ENCODE measurements at regions not wholly inside any gene's neighbourhood (a gene's known extent, or its start where the extent isn't known, plus 50 kb on each side); places are given as distances from the start of the nearest gene placed in this dataset.

DNA sequence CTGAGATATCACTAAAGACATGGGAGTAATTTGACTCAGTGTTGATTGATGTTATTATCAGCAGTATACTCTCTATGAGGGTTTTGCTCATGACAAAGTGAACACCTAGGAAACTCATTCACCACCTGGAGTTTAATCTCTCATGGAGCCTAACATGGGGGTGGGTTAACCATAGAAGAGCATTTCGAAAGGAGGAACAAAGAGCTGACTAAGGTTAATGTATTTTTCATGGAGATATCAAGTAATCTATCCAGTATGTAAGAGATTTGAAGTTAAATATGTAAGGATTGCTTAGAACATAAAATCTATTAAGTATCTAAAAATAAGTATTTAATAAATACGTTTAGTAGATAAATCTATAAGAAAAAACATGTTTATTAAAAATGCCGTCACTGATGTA is 917.8 kb downstream of the EPHA4 start:
- in situ Hi-C loops (cut with MboI; ENCODE audit: low sequenced_read_pairs), result no loop called here

DNA sequence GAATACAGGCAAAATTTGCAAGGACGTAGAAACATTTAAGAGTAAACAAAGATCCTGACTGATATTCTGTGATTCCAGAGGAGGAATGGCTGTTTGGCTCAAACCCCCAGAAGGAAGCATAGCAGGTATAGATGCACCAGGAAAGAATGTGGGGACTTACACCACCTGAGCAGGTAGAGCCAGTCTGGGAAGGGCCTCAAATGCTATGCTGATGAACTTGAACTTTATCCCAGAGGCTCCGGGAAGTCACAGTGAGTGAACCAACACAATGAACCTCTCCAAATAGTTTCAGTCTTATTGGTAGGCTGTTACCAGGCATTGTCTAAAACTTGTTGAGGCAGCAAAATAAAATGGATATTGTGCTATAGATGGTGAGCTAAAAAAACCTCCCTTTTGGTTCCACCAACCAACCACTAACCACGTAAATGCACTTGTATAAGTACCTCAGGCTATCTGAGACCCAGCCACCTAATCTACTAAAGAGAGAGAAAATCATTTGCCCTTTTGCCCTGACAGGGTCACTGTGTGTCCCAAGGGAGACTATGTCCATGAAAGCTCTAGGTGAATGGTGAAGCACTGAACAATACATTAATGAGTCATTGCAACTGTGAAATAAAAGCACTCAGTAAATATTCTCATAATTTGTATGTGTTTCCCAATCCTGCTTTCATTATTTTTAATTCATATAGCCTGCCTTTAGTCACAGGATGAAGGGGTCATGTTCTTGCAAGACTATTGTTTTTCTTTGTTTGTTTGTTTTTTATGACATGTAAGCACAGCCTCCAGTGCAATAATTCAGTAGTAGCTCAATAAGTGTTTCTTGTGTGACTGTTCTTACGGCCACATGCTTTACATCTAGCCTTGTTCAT is 911.6 kb downstream of the EPHA4 start:
- in situ Hi-C loops (cut with MboI; ENCODE audit: low sequenced_read_pairs), result no loop called here

DNA sequence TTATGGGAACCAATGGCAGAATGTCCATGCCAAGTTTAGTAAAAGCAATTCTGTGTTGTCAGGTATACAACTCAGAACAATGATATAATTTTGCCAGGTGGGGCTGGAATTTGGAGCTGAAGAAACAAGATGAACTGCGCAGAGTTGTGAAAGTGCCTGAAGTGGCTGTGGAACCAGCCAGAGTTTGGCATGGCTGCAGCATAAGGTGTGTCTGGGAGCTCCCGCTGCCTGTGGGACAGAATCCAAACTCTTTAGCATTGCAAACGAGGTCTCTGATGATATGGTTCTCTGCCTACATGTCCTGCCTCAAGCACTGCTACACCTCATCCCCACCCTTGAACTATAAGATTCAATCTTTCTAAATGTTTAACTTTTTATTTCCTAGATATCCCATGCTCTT is 909.7 kb downstream of the EPHA4 start:
- in situ Hi-C loops (cut with MboI; ENCODE audit: low sequenced_read_pairs), result no loop called here

- in situ Hi-C loops (cut with MboI; ENCODE audit: low sequenced_read_pairs), result no loop called here
These were observed 909.0 kb downstream of the EPHA4 start for GRCh38 chr2:220663065-220663464.

DNA sequence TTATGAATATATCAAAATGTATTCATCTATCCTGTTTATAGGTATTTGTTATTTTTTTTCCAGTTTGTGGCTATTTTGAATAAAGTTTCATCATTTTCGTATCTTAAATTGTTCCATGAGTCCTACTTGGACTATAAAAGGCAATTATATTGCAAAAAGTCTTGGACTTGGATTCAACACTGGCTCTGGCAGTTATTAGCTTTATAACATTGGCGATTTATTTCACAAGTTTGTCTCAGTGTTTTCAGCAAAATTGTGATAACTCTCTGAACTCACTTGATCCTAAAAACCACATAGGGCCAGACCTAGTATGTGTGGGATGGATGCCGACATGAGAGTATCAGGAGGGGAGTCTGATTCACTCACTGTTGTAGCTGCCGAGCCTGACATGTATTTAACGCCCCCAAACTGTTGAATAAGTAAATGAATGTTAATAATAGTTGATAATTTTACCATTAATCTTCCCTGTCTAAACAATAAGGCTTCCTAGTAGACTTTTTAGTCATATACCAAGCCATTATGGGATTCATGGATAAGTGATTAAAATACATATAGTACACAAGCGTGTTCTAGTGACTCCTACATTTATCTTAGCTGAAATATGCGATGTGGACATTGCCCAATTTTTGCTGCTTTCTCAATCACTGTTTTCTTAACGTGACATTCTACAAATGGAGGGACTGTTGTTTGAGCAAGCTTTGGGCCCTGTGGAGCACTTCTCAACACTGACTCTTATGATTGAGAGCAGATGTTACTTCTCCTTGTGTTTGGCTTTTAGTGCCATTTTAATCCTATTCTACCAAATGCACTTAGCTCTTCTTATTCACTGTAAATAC is 907.6 kb downstream of the EPHA4 start:
- in situ Hi-C loops (cut with MboI; ENCODE audit: low sequenced_read_pairs), result no loop called here

GRCh38 chr2:220665108-220665471 is 907.0 kb downstream of the EPHA4 start:
- in situ Hi-C loops (cut with MboI; ENCODE audit: low sequenced_read_pairs), result no loop called here

DNA sequence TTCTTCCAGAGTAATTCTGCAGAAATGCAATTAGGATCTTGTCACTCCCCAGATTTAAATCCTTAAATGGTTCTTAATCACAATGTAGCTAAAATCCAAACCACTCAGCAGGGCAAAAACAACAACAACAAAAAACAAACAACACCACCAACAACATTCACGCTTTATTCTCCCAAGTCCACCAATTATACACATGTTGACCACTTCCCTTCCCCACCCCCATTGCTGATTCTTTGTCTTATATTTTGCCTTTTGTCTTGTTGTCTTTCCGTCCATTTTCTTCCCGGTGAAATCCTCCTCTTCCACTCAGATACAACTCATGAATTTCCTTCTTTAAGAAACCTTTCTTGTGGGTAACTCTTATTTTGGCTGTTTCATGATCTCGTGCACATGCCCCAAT is 902.8 kb downstream of the EPHA4 start:
- in situ Hi-C loops (cut with MboI; ENCODE audit: low sequenced_read_pairs), result no loop called here

- in situ Hi-C loops (cut with MboI; ENCODE audit: low sequenced_read_pairs), result no loop called here
These were observed 901.6 kb downstream of the EPHA4 start for GRCh38 chr2:220670511-220670910.

GRCh38 chr2:220673151-220673874 is 898.8 kb downstream of the EPHA4 start:
- in situ Hi-C loops (cut with MboI; ENCODE audit: low sequenced_read_pairs), result no loop called here

GRCh38 chr2:220674033-220674432 is 898.1 kb downstream of the EPHA4 start:
- in situ Hi-C loops (cut with MboI; ENCODE audit: low sequenced_read_pairs), result no loop called here

DNA sequence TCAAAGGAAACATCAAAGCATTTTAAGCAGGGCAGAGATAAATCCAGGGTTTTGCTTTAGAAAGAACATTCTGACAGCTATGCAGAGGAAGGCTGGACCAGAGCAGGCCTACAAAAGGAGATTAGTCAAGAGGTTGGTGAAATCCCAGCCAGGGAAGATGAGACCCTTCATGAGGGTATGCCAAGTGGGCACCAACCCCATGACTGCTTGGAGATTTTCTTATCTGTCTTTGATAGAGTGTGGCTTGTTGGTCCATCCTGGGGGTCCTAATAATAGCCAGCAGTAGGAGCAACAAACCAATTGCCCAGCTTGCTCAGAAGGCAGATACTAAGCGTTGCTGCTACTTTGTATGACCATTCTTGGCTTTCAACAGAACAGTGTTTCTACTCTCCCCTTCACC is 895.4 kb downstream of the EPHA4 start:
- in situ Hi-C loops (cut with MboI; ENCODE audit: low sequenced_read_pairs), result loop anchor here (25.0 kb wide), 1 partner anchor 886 kb away; the partner anchor contains the start of gene EPHA4

GRCh38 chr2:220678943-220679342 is 893.2 kb downstream of the EPHA4 start:
- in situ Hi-C loops (cut with MboI; ENCODE audit: low sequenced_read_pairs), result loop anchor here (25.0 kb wide), 1 partner anchor 883 kb away; the partner anchor contains the start of gene EPHA4

DNA sequence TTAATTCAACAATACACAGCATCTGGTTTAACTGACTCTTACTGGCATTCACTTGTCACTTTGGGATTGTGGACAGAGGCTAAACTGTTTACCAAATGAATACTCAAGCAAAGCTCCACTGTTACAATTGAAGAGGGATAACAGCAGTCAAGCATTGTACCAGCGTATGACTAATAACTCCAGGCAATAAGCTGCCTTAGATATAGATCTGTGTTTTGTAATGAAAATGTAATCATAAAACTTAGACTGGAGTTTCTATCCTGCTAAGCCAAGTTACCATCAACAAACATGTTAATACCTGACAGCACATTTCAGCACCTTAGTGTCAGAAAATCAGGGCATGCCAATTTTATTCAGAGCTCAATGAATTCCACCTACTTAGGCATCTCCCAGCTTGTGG is 889.5 kb downstream of the EPHA4 start:
- in situ Hi-C loops (cut with MboI; ENCODE audit: low sequenced_read_pairs), result loop anchor here (25.0 kb wide), 1 partner anchor 880 kb away; the partner anchor contains the start of gene EPHA4

GRCh38 chr2:220684099-220684498 is 888.0 kb downstream of the EPHA4 start:
- in situ Hi-C loops (cut with MboI; ENCODE audit: low sequenced_read_pairs), result loop anchor here (25.0 kb wide), 1 partner anchor 878 kb away; the partner anchor contains the start of gene EPHA4

- in situ Hi-C loops (cut with MboI; ENCODE audit: low sequenced_read_pairs), result loop anchor here (25.0 kb wide), 1 partner anchor 875 kb away; the partner anchor contains the start of gene EPHA4
These were observed 884.8 kb downstream of the EPHA4 start for GRCh38 chr2:220687231-220687843.

- in situ Hi-C loops (cut with MboI; ENCODE audit: low sequenced_read_pairs), result loop anchor here (25.0 kb wide), 1 partner anchor 867 kb away; the partner anchor contains the start of gene EPHA4
These were observed 876.5 kb downstream of the EPHA4 start for GRCh38 chr2:220695397-220696279.

- in situ Hi-C loops (cut with MboI; ENCODE audit: low sequenced_read_pairs), result loop anchor here (25.0 kb wide), 1 partner anchor 866 kb away; the partner anchor contains the start of gene EPHA4
These were observed 875.8 kb downstream of the EPHA4 start for GRCh38 chr2:220696280-220696669.

GRCh38 chr2:220697011-220697410 is 875.1 kb downstream of the EPHA4 start:
- in situ Hi-C loops (cut with MboI; ENCODE audit: low sequenced_read_pairs), result loop anchor here (25.0 kb wide), 1 partner anchor 865 kb away; the partner anchor contains the start of gene EPHA4

DNA sequence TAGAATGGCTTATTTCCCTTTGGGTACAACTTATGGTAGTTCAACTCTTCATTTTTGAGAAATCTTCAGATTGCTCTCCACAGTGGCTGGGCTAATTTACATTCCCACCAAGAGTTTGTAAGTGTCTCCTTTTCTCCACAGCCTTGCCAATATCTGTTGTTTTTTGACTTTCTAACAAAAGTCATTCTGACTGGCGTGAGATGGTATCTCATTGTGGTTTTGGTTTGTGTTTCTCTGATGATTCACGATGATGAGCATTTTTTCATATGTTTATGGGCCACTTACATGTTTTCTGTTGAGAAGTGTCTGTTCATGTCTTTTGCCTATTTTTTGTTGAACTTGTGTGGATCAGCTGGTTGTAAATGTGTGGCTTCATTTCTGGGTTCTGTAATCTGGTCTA is 871.0 kb downstream of the EPHA4 start:
- in situ Hi-C loops (cut with MboI; ENCODE audit: low sequenced_read_pairs), result no loop called here

Data from HL-60/S4 (cell line).